OCI-LY1 (cell line): ENCODE measurements at regions not wholly inside any gene's neighbourhood (a gene's known extent, or its start where the extent isn't known, plus 50 kb on each side); places are given as distances from the start of the nearest gene placed in this dataset.
"Not testable (repeated sequence)": the region's sequence is repeated elsewhere in the genome, so short reads cannot be mapped to it uniquely, and the experiment has no call there.

Experiments used
- EZH2 ChIP-seq: fragments of 200-600 bp; sonication (generic), shearing (Covaris generic); IDR thresholded peaks from 2 replicates; pipeline ENCODE4 v1.8.0; 2017; ENCODE audit warnings: borderline replicate concordance, mixed run types, mild to moderate bottlenecking, antibody characterized with exemption, low read length, moderate library complexity, mixed read lengths
- TF ChIP-seq, protein P1 (sequence below): fragments of 200-600 bp; sonication (generic), shearing (Covaris generic); IDR thresholded peaks from 2 replicates; pipeline ENCODE4 v1.5.1; 2017; ENCODE audit warnings: mild to moderate bottlenecking, antibody characterized with exemption, low read length, moderate library complexity, mixed read lengths

- TF ChIP-seq, protein P1, sequence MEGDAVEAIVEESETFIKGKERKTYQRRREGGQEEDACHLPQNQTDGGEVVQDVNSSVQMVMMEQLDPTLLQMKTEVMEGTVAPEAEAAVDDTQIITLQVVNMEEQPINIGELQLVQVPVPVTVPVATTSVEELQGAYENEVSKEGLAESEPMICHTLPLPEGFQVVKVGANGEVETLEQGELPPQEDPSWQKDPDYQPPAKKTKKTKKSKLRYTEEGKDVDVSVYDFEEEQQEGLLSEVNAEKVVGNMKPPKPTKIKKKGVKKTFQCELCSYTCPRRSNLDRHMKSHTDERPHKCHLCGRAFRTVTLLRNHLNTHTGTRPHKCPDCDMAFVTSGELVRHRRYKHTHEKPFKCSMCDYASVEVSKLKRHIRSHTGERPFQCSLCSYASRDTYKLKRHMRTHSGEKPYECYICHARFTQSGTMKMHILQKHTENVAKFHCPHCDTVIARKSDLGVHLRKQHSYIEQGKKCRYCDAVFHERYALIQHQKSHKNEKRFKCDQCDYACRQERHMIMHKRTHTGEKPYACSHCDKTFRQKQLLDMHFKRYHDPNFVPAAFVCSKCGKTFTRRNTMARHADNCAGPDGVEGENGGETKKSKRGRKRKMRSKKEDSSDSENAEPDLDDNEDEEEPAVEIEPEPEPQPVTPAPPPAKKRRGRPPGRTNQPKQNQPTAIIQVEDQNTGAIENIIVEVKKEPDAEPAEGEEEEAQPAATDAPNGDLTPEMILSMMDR: not testable (repeated sequence)
- not testable (repeated sequence) for TF ChIP-seq EZH2
Observed at GRCh38 chrX:117821472-117821871, 295.1 kb downstream of the KLHL13 start.
